Karpas-422 (cell line): ENCODE measurements at regions not wholly inside any gene's neighbourhood (a gene's known extent, or its start where the extent isn't known, plus 50 kb on each side); places are given as distances from the start of the nearest gene placed in this dataset.
"Not testable (repeated sequence)": the region's sequence is repeated elsewhere in the genome, so short reads cannot be mapped to it uniquely, and the experiment has no call there.

Experiments used
- DNase-seq: peaks from one replicate; pipeline ENCODE4 v3.0.0-alpha.2; 2015
- H2AFZ ChIP-seq: fragments of 200-600 bp; sonication (generic); 2 replicates; pipeline ENCODE4 v1.6.1; 2014; ENCODE audit warnings: antibody characterized with exemption, low read length, mixed read lengths
- H3K27ac ChIP-seq: fragments of 200-600 bp; sonication (generic); 2 replicates; pipeline ENCODE4 v1.5.1; 2014; ENCODE audit warnings: mild to moderate bottlenecking, low read length, moderate library complexity
- H3K27me3 ChIP-seq: fragments of 200-600 bp; sonication (generic); 2 replicates; pipeline ENCODE4 v1.6.1; 2014; ENCODE audit warnings: low read length, mixed read lengths
- H3K36me3 ChIP-seq: fragments of 200-600 bp; sonication (generic); 2 replicates; pipeline ENCODE4 v1.6.1; 2014; ENCODE audit warnings: low read length, mixed read lengths; ENCODE audit not compliant: insufficient read depth
- H3K4me1 ChIP-seq: fragments of 200-600 bp; sonication (generic); 2 replicates; pipeline ENCODE4 v1.6.1; 2014; ENCODE audit warnings: mild to moderate bottlenecking, low read length, mixed read lengths
- H3K4me2 ChIP-seq: fragments of 200-600 bp; sonication (generic); 2 replicates; pipeline ENCODE4 v1.6.1; 2014; ENCODE audit warnings: low read length, low read depth, mild to moderate bottlenecking; ENCODE audit not compliant: poor library complexity, severe bottlenecking
- H3K4me3 ChIP-seq: fragments of 200-600 bp; sonication (generic); 2 replicates; pipeline ENCODE4 v1.5.1; 2014; ENCODE audit warnings: mild to moderate bottlenecking, antibody characterized with exemption, low read length, mixed read lengths
- H3K79me2 ChIP-seq: fragments of 200-600 bp; sonication (generic); 2 replicates; pipeline ENCODE4 v1.6.1; 2014; ENCODE audit warnings: mild to moderate bottlenecking, low read length, mixed read lengths
- H3K9ac ChIP-seq: fragments of 200-600 bp; sonication (generic); 2 replicates; pipeline ENCODE4 v1.6.0; 2014; ENCODE audit warnings: low read length
- H3K9me2 ChIP-seq: fragments of 200-600 bp; sonication (generic), shearing (Covaris generic); replicated peaks from 2 replicates; pipeline ENCODE4 v1.6.0; 2014; ENCODE audit warnings: mild to moderate bottlenecking, low read length, moderate library complexity; ENCODE audit not compliant: insufficient read depth
- H3K9me3 ChIP-seq: fragments of 300-700, 200-600 bp; sonication (generic); 2 replicates; pipeline ENCODE4 v1.6.1; 2014; ENCODE audit warnings: low read length, mixed read lengths
- H4K20me1 ChIP-seq: fragments of 200-600 bp; sonication (generic); 2 replicates; pipeline ENCODE4 v1.6.1; 2014; ENCODE audit warnings: mild to moderate bottlenecking, antibody characterized with exemption, low read length, low read depth; ENCODE audit not compliant: insufficient read depth

GRCh38 chr22:25346859-25347751, 127.7 kb downstream of the CRYBB2 start:
- no peaks in the 10 kb centered on the region for H3K27me3 ChIP-seq

GRCh38 chr22:25347752-25348102, 128.3 kb downstream of the CRYBB2 start:
- DNase-seq = no peak
- Histone ChIP-seq H3K4me1 (no peaks in the 10 kb centered on the region), H3K9me3 (no peaks in the 10 kb centered on the region), H3K4me3 (no peak overlapping the region), H3K79me2 (no peaks in the 10 kb centered on the region), H2AFZ (no peak overlapping the region), H3K27me3 (no peaks in the 10 kb centered on the region), H3K27ac (no peak overlapping the region), H3K9ac (no peak overlapping the region), H3K9me2 (no peaks in the 10 kb centered on the region), H4K20me1 (no peaks in the 10 kb centered on the region), H3K4me2 (no peak overlapping the region), H3K36me3 (no peaks in the 10 kb centered on the region)

More at GRCh38 chr22:25346859-25347751, 127.7 kb downstream of the CRYBB2 start:
- no peak overlapping the region for H3K4me2 ChIP-seq
- H3K4me1 ChIP-seq = no peaks in the 10 kb centered on the region
- H3K27ac ChIP-seq = no peak overlapping the region
- DNase-seq = no peak
- H3K4me3 ChIP-seq = no peak overlapping the region
- no peaks in the 10 kb centered on the region for H3K36me3 ChIP-seq
- no peak overlapping the region for H3K9ac ChIP-seq
- no peak overlapping the region for H2AFZ ChIP-seq
- H3K9me2 ChIP-seq = no peaks in the 10 kb centered on the region
- H3K9me3 ChIP-seq = no peaks in the 10 kb centered on the region
- no peaks in the 10 kb centered on the region for H4K20me1 ChIP-seq
- H3K79me2 ChIP-seq = no peaks in the 10 kb centered on the region

GRCh38 chr22:25348391-25348790, 129.0 kb downstream of the CRYBB2 start:
- no peaks in the 10 kb centered on the region for H3K27me3 ChIP-seq
- H2AFZ ChIP-seq = no peak overlapping the region
- H3K27ac ChIP-seq = no peak overlapping the region
- no peak for DNase-seq
- no peaks in the 10 kb centered on the region for H3K79me2 ChIP-seq
- H4K20me1 ChIP-seq = no peaks in the 10 kb centered on the region
- H3K4me2 ChIP-seq = no peak overlapping the region
- no peaks in the 10 kb centered on the region for H3K9me2 ChIP-seq
- H3K9ac ChIP-seq = no peak overlapping the region
- H3K4me3 ChIP-seq = no peak overlapping the region
- no peaks in the 10 kb centered on the region for H3K9me3 ChIP-seq
- no peaks in the 10 kb centered on the region for H3K36me3 ChIP-seq
- no peaks in the 10 kb centered on the region for H3K4me1 ChIP-seq

GRCh38 chr22:25348996-25349395, 129.6 kb downstream of the CRYBB2 start:
- H2AFZ ChIP-seq, H3K27ac ChIP-seq, H3K79me2 ChIP-seq, H3K27me3 ChIP-seq, H3K36me3 ChIP-seq, H3K9me3 ChIP-seq, H4K20me1 ChIP-seq, DNase-seq, H3K4me2 ChIP-seq, H3K4me3 ChIP-seq, H3K9me2 ChIP-seq, H3K4me1 ChIP-seq, H3K9ac ChIP-seq: not testable (repeated sequence)

- H3K4me3 ChIP-seq = no peak overlapping the region
- no peaks in the 10 kb centered on the region for H3K9me2 ChIP-seq
- no peaks in the 10 kb centered on the region for H3K4me1 ChIP-seq
- no peak overlapping the region for H3K27ac ChIP-seq
- no peaks in the 10 kb centered on the region for H3K36me3 ChIP-seq
- H3K4me2 ChIP-seq = no peak overlapping the region
- no peaks in the 10 kb centered on the region for H3K9me3 ChIP-seq
- no peak overlapping the region for H3K9ac ChIP-seq
- H2AFZ ChIP-seq = no peak overlapping the region
- no peaks in the 10 kb centered on the region for H3K79me2 ChIP-seq
- H4K20me1 ChIP-seq = no peaks in the 10 kb centered on the region
- DNase-seq = no peak
- H3K27me3 ChIP-seq = no peaks in the 10 kb centered on the region
Observed at GRCh38 chr22:25350551-25350971, 131.1 kb downstream of the CRYBB2 start.

GRCh38 chr22:25351631-25352293, 132.3 kb downstream of the CRYBB2 start:
- Histone ChIP-seq H3K9ac (no peak overlapping the region), H3K9me2 (no peaks in the 10 kb centered on the region), H3K27me3 (no peaks in the 10 kb centered on the region), H3K4me2 (no peak overlapping the region), H3K36me3 (no peaks in the 10 kb centered on the region), H3K9me3 (no peaks in the 10 kb centered on the region), H2AFZ (no peak overlapping the region), H3K4me3 (no peak overlapping the region), H3K27ac (no peak overlapping the region), H3K79me2 (no peaks in the 10 kb centered on the region), H3K4me1 (no peaks in the 10 kb centered on the region), H4K20me1 (no peaks in the 10 kb centered on the region)
- no peak for DNase-seq

- H3K79me2 ChIP-seq = no peaks in the 10 kb centered on the region
- no peaks in the 10 kb centered on the region for H3K36me3 ChIP-seq
- no peaks in the 10 kb centered on the region for H3K27me3 ChIP-seq
Observed at GRCh38 chr22:25352294-25352680, 132.8 kb downstream of the CRYBB2 start.

GRCh38 chr22:25353516-25354445, 134.3 kb downstream of the CRYBB2 start:
- H3K27me3 ChIP-seq = no peaks in the 10 kb centered on the region
- H3K4me3 ChIP-seq = no peak overlapping the region
- H3K9me2 ChIP-seq = no peaks in the 10 kb centered on the region
- no peak overlapping the region for H3K4me2 ChIP-seq
- H3K9me3 ChIP-seq = no peaks in the 10 kb centered on the region
- H3K27ac ChIP-seq = no peak overlapping the region
- H3K36me3 ChIP-seq = no peaks in the 10 kb centered on the region
- no peaks in the 10 kb centered on the region for H3K4me1 ChIP-seq
- H3K9ac ChIP-seq = no peak overlapping the region
- no peaks in the 10 kb centered on the region for H3K79me2 ChIP-seq
- no peaks in the 10 kb centered on the region for H4K20me1 ChIP-seq
- H2AFZ ChIP-seq = no peak overlapping the region
- no peak for DNase-seq

More at GRCh38 chr22:25352294-25352680, 132.8 kb downstream of the CRYBB2 start:
- no peak overlapping the region for H3K9ac ChIP-seq
- H3K4me2 ChIP-seq = no peak overlapping the region
- H3K4me3 ChIP-seq = no peak overlapping the region
- no peaks in the 10 kb centered on the region for H3K9me3 ChIP-seq
- no peak overlapping the region for H3K27ac ChIP-seq
- no peaks in the 10 kb centered on the region for H4K20me1 ChIP-seq
- H2AFZ ChIP-seq = no peak overlapping the region
- no peaks in the 10 kb centered on the region for H3K9me2 ChIP-seq
- no peak for DNase-seq
- H3K4me1 ChIP-seq = no peaks in the 10 kb centered on the region
